K562 (cell line): ENCODE measurements at regions not wholly inside any gene's neighbourhood (a gene's known extent, or its start where the extent isn't known, plus 50 kb on each side); places are given as distances from the start of the nearest gene placed in this dataset.

ENCODE experiments used
- ATAC-seq: fragments of 200-7000 bp; cut with Tn5 transposase; 3 replicates; pipeline ENCODE4 v1.9.1; 2020; ENCODE audit warnings: moderate library complexity
- BruUV-seq: library from RNA; stranded (reverse); fragments of 400-500 nt; replicated peaks from 2 replicates; lab custom pipeline; 2021; lab: Mats Ljungman, UMichigan
- CTCF ChIA-PET: fragments of 300-600 bp; formaldehyde crosslinking; extraction: SDS; loops from one replicate; lab custom pipeline; 2021; ENCODE audit warnings: low intra/inter-chr PET ratio; lab: Yijun Ruan, JAX
- POLR2A ChIA-PET: fragments of 300-600, 350-650 bp; sonication (Branson Sonifier 250); formaldehyde crosslinking; extraction: SDS; loops from one replicate; lab custom pipeline; 2021; ENCODE audit warnings: antibody characterized with exemption, inconsistent platforms; lab: Yijun Ruan, JAX
- DNase-seq, 4 experiments: peaks; one replicate each; pipeline versions ENCODE4 v3.0.0 to v3.0.0-alpha.2; 2011 to 2018; ENCODE audit warnings: low spot score in 3 of 4, mixed read lengths in 3 of 4; ENCODE audit errors: extremely low read depth in 1 of 4
- FAIRE-seq: peaks from 2 replicates; lab custom pipeline; 2011; peaks lifted over from hg19 to GRCh38; lab: Jason Lieb, UNC
- H2AFZ ChIP-seq: 2 replicates; pipeline ENCODE4 v1.6.0; 2011; ENCODE audit warnings: low read depth, low read length, control low read depth, inconsistent platforms
- H3K27ac ChIP-seq: fragments of 200-600 bp; 3 replicates; pipeline ENCODE4 v1.8.0; 2011; ENCODE audit warnings: low read depth, mild to moderate bottlenecking, control low read depth, inconsistent platforms, low read length, moderate library complexity, mixed read lengths; ENCODE audit errors: extremely low read depth
- H3K27me3 ChIP-seq, 2 experiments: fragments of 300-600 bp in 1 of 2; 2 replicates in 1 of 2; 3 replicates in 1 of 2; pipeline versions ENCODE4 v1.6.0 to v1.8.0; 2011; ENCODE audit warnings: inconsistent platforms in 2 of 2, low read length in 2 of 2, mild to moderate bottlenecking in 1 of 2, mixed read lengths in 1 of 2, moderate library complexity in 1 of 2; ENCODE audit not compliant: control insufficient read depth in 2 of 2, insufficient read depth in 2 of 2
- H3K36me3 ChIP-seq: fragments of 300-600 bp; 3 replicates; pipeline ENCODE4 v1.8.0; 2011; ENCODE audit warnings: mild to moderate bottlenecking, low read length, inconsistent platforms; ENCODE audit not compliant: control insufficient read depth, insufficient read depth
- H3K4me1 ChIP-seq, 2 experiments: fragments of 200-600 bp in 1 of 2; replicated peaks in 1 of 2; 2 replicates in 1 of 2; 3 replicates in 1 of 2; pipeline versions ENCODE4 v1.5.1 to v1.8.0; 2011; ENCODE audit warnings: inconsistent platforms in 2 of 2, low read length in 2 of 2, mild to moderate bottlenecking in 1 of 2, mixed read lengths in 1 of 2, moderate library complexity in 1 of 2; ENCODE audit not compliant: control insufficient read depth in 2 of 2, insufficient read depth in 2 of 2
- H3K4me2 ChIP-seq: 2 replicates; pipeline ENCODE4 v1.6.1; 2011; ENCODE audit warnings: low read length, control low read depth, inconsistent platforms, mixed read lengths; ENCODE audit not compliant: insufficient read depth
- H3K4me3 ChIP-seq: fragments of 200-600 bp; sonication (generic), shearing (Covaris generic); 2 replicates; pipeline ENCODE4 v1.5.1; 2016; ENCODE audit warnings: control low read depth, inconsistent platforms
- H3K79me2 ChIP-seq: fragments of 200-600 bp; 3 replicates; pipeline ENCODE4 v1.8.0; 2011; ENCODE audit warnings: low read length, inconsistent platforms; ENCODE audit not compliant: control insufficient read depth, insufficient read depth
- H3K9ac ChIP-seq, 2 experiments: 2 replicates each; pipeline versions ENCODE4 v1.6.0 to v1.6.1; 2011; ENCODE audit warnings: low read depth in 2 of 2, low read length in 2 of 2, control low read depth in 1 of 2, inconsistent platforms in 1 of 2, mild to moderate bottlenecking in 1 of 2, mixed read lengths in 1 of 2; ENCODE audit not compliant: insufficient read depth in 1 of 2
- H3K9me1 ChIP-seq: one replicate; pipeline ENCODE4 v1.6.0; 2011; ENCODE audit warnings: inconsistent platforms, mild to moderate bottlenecking, low read length, moderate library complexity; ENCODE audit not compliant: control insufficient read depth, insufficient read depth
- H3K9me3 ChIP-seq: replicated peaks from 2 replicates; pipeline ENCODE4 v1.5.1; 2011; ENCODE audit warnings: low read depth, low read length, inconsistent platforms; ENCODE audit not compliant: control insufficient read depth, insufficient read depth
- H4K20me1 ChIP-seq: replicated peaks from 2 replicates; pipeline ENCODE4 v1.6.1; 2011; ENCODE audit warnings: low read length, inconsistent platforms, mixed read lengths; ENCODE audit not compliant: control insufficient read depth, insufficient read depth
- C11orf30 ChIP-seq: fragments of 450-650 bp; IDR thresholded peaks from 2 replicates; pipeline ENCODE4 v1.6.1; 2016; ENCODE audit warnings: low read depth, mild to moderate bottlenecking
- CCNT2 ChIP-seq: IDR thresholded peaks from 2 replicates; pipeline ENCODE4 v1.6.1; 2011; ENCODE audit warnings: borderline replicate concordance, low read depth, mild to moderate bottlenecking, moderate library complexity, mixed read lengths, low read length; ENCODE audit not compliant: insufficient read length; ENCODE audit errors: extremely low read depth
- CREBBP ChIP-seq: IDR thresholded peaks from one replicate; pipeline ENCODE4 v1.6.1; 2012; ENCODE audit warnings: low read depth, mild to moderate bottlenecking, control low read depth, inconsistent platforms, low read length
- FOXO4 ChIP-seq: fragments of 450-650 bp; formaldehyde crosslinking; IDR thresholded peaks from 2 replicates; pipeline ENCODE4 v1.4.0; 2020; ENCODE audit warnings: mild to moderate bottlenecking, moderate library complexity
- KLF1 ChIP-seq: fragments of 450-650 bp; IDR thresholded peaks from 2 replicates; pipeline ENCODE4 v1.6.1; 2016; ENCODE audit warnings: missing genetic modification characterization, missing compliant biosample characterization
- MECOM ChIP-seq: fragments of 250-450 bp; sonication (Bioruptor Pico); IDR thresholded peaks from 2 replicates; pipeline ENCODE4 v1.8.0; 2022; ENCODE audit warnings: inconsistent platforms
- NONO ChIP-seq, 2 experiments: fragments of 200-400 bp in 1 of 2; fragments of 450-650 bp in 1 of 2; formaldehyde crosslinking in 1 of 2; IDR thresholded peaks; 2 replicates each; pipeline ENCODE4 v1.6.1; 2017; ENCODE audit warnings: low read depth in 2 of 2, mild to moderate bottlenecking in 2 of 2, moderate library complexity in 2 of 2, low read length in 1 of 2
- PRDM10 ChIP-seq: fragments of 450-650 bp; IDR thresholded peaks from 2 replicates; pipeline ENCODE4 v1.6.1; 2018; ENCODE audit not compliant: partially characterized antibody
- RBM14 ChIP-seq: fragments of 200-400 bp; formaldehyde crosslinking; IDR thresholded peaks from 2 replicates; pipeline ENCODE4 v1.6.1; 2018; ENCODE audit warnings: low read depth, mild to moderate bottlenecking, low read length, moderate library complexity, borderline replicate concordance; ENCODE audit not compliant: insufficient read depth
- TCF15 ChIP-seq: fragments of 250-450 bp; sonication (Bioruptor Pico); IDR thresholded peaks from 2 replicates; pipeline ENCODE4 v1.8.0; 2022; ENCODE audit warnings: moderate library complexity, mild to moderate bottlenecking, inconsistent platforms
- TGIF2 ChIP-seq: sonication (generic); formaldehyde crosslinking; IDR thresholded peaks from 2 replicates; pipeline ENCODE4 v1.8.1; 2022; ENCODE audit warnings: mild to moderate bottlenecking, missing genetic modification reagents, moderate library complexity
- XRCC3 ChIP-seq: fragments of 450-650 bp; IDR thresholded peaks from 2 replicates; pipeline ENCODE4 v1.6.1; 2017; ENCODE audit warnings: mild to moderate bottlenecking, moderate library complexity
- ZFP1 ChIP-seq: fragments of 450-650 bp; formaldehyde crosslinking; IDR thresholded peaks from 2 replicates; pipeline ENCODE4 v1.4.0; 2020; ENCODE audit warnings: mild to moderate bottlenecking, mixed read lengths
- ZFP36 ChIP-seq: fragments of 150-350 bp; IDR thresholded peaks from 2 replicates; pipeline ENCODE4 v1.6.1; 2018; ENCODE audit warnings: low read length, low read depth; ENCODE audit not compliant: partially characterized antibody
- ZNF197 ChIP-seq: fragments of 200-800 bp; sonication (Bioruptor generic); IDR thresholded peaks from 2 replicates; pipeline ENCODE4 v1.6.1; 2016; ENCODE audit warnings: low read depth, missing genetic modification characterization, missing compliant biosample characterization
- ZNF232 ChIP-seq: sonication (generic); formaldehyde crosslinking; IDR thresholded peaks from 2 replicates; pipeline ENCODE4 v1.8.0; 2022; ENCODE audit warnings: mild to moderate bottlenecking, missing genetic modification reagents
- ZNF780A ChIP-seq: fragments of 250-450 bp; sonication (Bioruptor Pico); IDR thresholded peaks from 2 replicates; pipeline ENCODE4 v1.5.0; 2021; ENCODE audit warnings: mild to moderate bottlenecking
- ZNF785 ChIP-seq: fragments of 250-450 bp; sonication (Bioruptor Pico); IDR thresholded peaks from 2 replicates; pipeline ENCODE4 v1.4.0; 2020; ENCODE audit warnings: mild to moderate bottlenecking
- WGBS: fragments of 100-300 bp; shearing (Covaris generic); methylation state at CpG from one replicate; pipeline ENCODE4 v1.1.6; 2016; ENCODE audit warnings: low coverage, mixed read lengths; ENCODE audit not compliant: insufficient coverage; ENCODE audit errors: missing lambda C conversion rate; 5-methylcytosine and 5-hydroxymethylcytosine counted together
- in situ Hi-C: fragments of 300-500 bp; cut with MboI; formaldehyde crosslinking; loops from 4 replicates; pipeline ENCODE4 v1.15.0; 2018; ENCODE audit warnings: inconsistent platforms, mixed read lengths
- intact Hi-C: fragments of 100-400 bp; cut with micrococcal nuclease; formaldehyde crosslinking; loops from 2 replicates; pipeline ENCODE4 v1.14.2; 2022

GRCh38 chr13:76463314-76463713 is 422.9 kb downstream of the KCTD12 start:
- in situ Hi-C loops: no loop called here
- 0% methylated on average over 2 of the region's 2 CpGs for WGBS
- BruUV-seq: no TSS peak
- intact Hi-C loops: no loop called here
- POLR2A ChIA-PET: no interaction called here
- ATAC-seq: no peak
- Histone ChIP-seq H3K9me3 (no peaks in the 10 kb centered on the region), H3K4me2 (no peak overlapping the region), H3K36me3 (no peaks in the 10 kb centered on the region), H3K27ac (no peak overlapping the region), H3K9me1 (no peaks in the 10 kb centered on the region), H3K27me3 (no peaks in the 10 kb centered on the region), H4K20me1 (no peaks in the 10 kb centered on the region), H3K79me2 (no peaks in the 10 kb centered on the region), H2AFZ (no peak overlapping the region), H3K4me1 (no peaks in the 10 kb centered on the region), H3K4me3 (no peak overlapping the region), H3K9ac (no peak overlapping the region)
- CTCF ChIA-PET: no interaction called here
- no peak for FAIRE-seq
- no peak for DNase-seq
- no peak for TF ChIP-seq C11orf30
- no peak for TF ChIP-seq ZFP36
- no peak for TF ChIP-seq ZNF197 (CRISPR knock-in tag)
- TF ChIP-seq ZNF232 (CRISPR knock-in tag): no peak
- no peak for TF ChIP-seq PRDM10
- no peak for TF ChIP-seq KLF1 (tag)
- TF ChIP-seq XRCC3: no peak
- no peak for TF ChIP-seq CCNT2
- TF ChIP-seq CREBBP: no peak
- TF ChIP-seq FOXO4: no peak
- TF ChIP-seq RBM14: no peak
- TF ChIP-seq ZNF785 (CRISPR knock-in tag): no peak
- no peak for TF ChIP-seq TGIF2 (CRISPR knock-in tag)
- no peak for TF ChIP-seq ZFP1 (CRISPR knock-in tag)
- no peak for TF ChIP-seq NONO (IDR thresholded peaks at IDR 0.05; ENCODE audit: low read depth in 2 of 2, low read length in 1 of 2)
- no peak for TF ChIP-seq MECOM
- TF ChIP-seq TCF15: no peak
- no peak for TF ChIP-seq ZNF780A (CRISPR knock-in tag)
